T-cell (primary cell): ENCODE measurements at regions not wholly inside any gene's neighbourhood (a gene's known extent, or its start where the extent isn't known, plus 50 kb on each side); places are given as distances from the start of the nearest gene placed in this dataset.

Experiments
- ATAC-seq, 4 experiments: fragments of 200-7000 bp in 3 of 4; fragments of 150-1000 bp in 1 of 4; cut with Tn5 transposase; replicated peaks in 1 of 4; 1 replicate in 3 of 4; 2 replicates in 1 of 4; pipeline ENCODE4 v1.10.0; 2021; ENCODE audit warnings: moderate library complexity in 3 of 4, mild to moderate bottlenecking in 2 of 4, moderate number of reproducible peaks in 1 of 4
- CTCF ChIA-PET, 2 donors: fragments of 300-600 bp; sonication (Branson Sonifier 250); formaldehyde crosslinking; loops; one replicate each; lab custom pipeline; 2022; ENCODE audit warnings: antibody characterized with exemption in 2 of 2; lab: Charles Lee
- POLR2A ChIA-PET, 2 donors: fragments of 300-600 bp; sonication (Branson Sonifier 250); formaldehyde crosslinking; loops; one replicate each; lab custom pipeline; 2022; ENCODE audit warnings: antibody characterized with exemption in 2 of 2; lab: Charles Lee
- DNase-seq, 35 experiments: peaks; one replicate each; pipeline versions ENCODE4 v3.0.0 to v3.0.0-alpha.2; 2013 to 2023
- H3K27ac ChIP-seq: one replicate; pipeline ENCODE4 v1.5.1; 2013; ENCODE audit warnings: low read length
- H3K27me3 ChIP-seq, 2 experiments: replicated peaks in 1 of 2; 1 replicate in 1 of 2; 2 replicates in 1 of 2; pipeline versions ENCODE4 v1.6.1 to v1.7.0; 2013; ENCODE audit warnings: low read length in 1 of 2, mixed read lengths in 1 of 2; ENCODE audit not compliant: control insufficient read depth in 2 of 2, insufficient read depth in 2 of 2; ENCODE audit errors: extremely low read depth in 1 of 2
- H3K36me3 ChIP-seq, 2 donors: 1 replicate in 1 of 2; 2 replicates in 1 of 2; pipeline versions ENCODE4 v1.6.1 to v1.7.0; 2013; ENCODE audit warnings: low read length in 1 of 2; ENCODE audit not compliant: control insufficient read depth in 2 of 2, insufficient read depth in 1 of 2; ENCODE audit errors: extremely low read depth in 1 of 2
- H3K4me1 ChIP-seq, 2 experiments: 1 replicate in 1 of 2; 2 replicates in 1 of 2; pipeline versions ENCODE4 v1.6.1 to v1.7.0; 2013; ENCODE audit warnings: low read length in 2 of 2, mixed read lengths in 1 of 2; ENCODE audit not compliant: insufficient read depth in 2 of 2, control insufficient read depth in 1 of 2; ENCODE audit errors: extremely low read depth in 1 of 2
- H3K4me3 ChIP-seq, 2 donors: 1 replicate in 1 of 2; 2 replicates in 1 of 2; pipeline versions ENCODE4 v1.5.1 to v1.7.0; 2013; ENCODE audit warnings: mild to moderate bottlenecking in 2 of 2, low read length in 1 of 2, moderate library complexity in 1 of 2; ENCODE audit not compliant: control insufficient read depth in 1 of 2; ENCODE audit errors: extremely low read depth in 1 of 2
- H3K9me3 ChIP-seq: 2 replicates; pipeline ENCODE4 v1.7.0; 2013
- H3K27ac Mint-ChIP-seq, 2 donors: one replicate each; pipeline ENCODE4 v1.8.0; 2020 to 2021; ENCODE audit warnings: mild to moderate bottlenecking in 2 of 2, mixed read lengths in 2 of 2
- H3K27me3 Mint-ChIP-seq, 2 donors: one replicate each; pipeline ENCODE4 v1.8.0; 2021 to 2022; ENCODE audit warnings: mixed read lengths in 2 of 2
- H3K36me3 Mint-ChIP-seq: one replicate; pipeline ENCODE4 v1.8.0; 2021; ENCODE audit warnings: mixed read lengths
- H3K4me1 Mint-ChIP-seq, 3 donors: one replicate each; pipeline ENCODE4 v1.8.0; 2020 to 2022; ENCODE audit warnings: mixed read lengths in 3 of 3, mild to moderate bottlenecking in 1 of 3
- H3K4me3 Mint-ChIP-seq, 3 donors: one replicate each; pipeline ENCODE4 v1.8.0; 2020 to 2022; ENCODE audit warnings: mild to moderate bottlenecking in 3 of 3, mixed read lengths in 3 of 3, moderate library complexity in 3 of 3
- H3K9me3 Mint-ChIP-seq, 3 donors: one replicate each; pipeline ENCODE4 v1.8.0; 2020 to 2022; ENCODE audit warnings: mixed read lengths in 3 of 3
- WGBS: methylation state at CpG from one replicate; pipeline ENCODE4 v1.1.5; 2013; ENCODE audit warnings: missing lambda C conversion rate; ENCODE audit not compliant: insufficient coverage; 5-methylcytosine and 5-hydroxymethylcytosine counted together

GRCh38 chr5:93336330-93337110 is 244.5 kb downstream of the NR2F1-AS1 start:
- WGBS = no CpG with 5 or more reads among the region's 3 CpGs
- Mint-ChIP-seq H3K27ac (no peak overlapping the region), H3K4me1 (no peaks in the 10 kb centered on the region), H3K27me3 (no peaks in the 10 kb centered on the region), H3K4me3 (no peak overlapping the region), H3K36me3 (no peaks in the 10 kb centered on the region), H3K9me3 (peaks cover 0 to 7% (median 0%) of the 10 kb centered on the region in 3 donors)
- H3K4me3 ChIP-seq = no peak overlapping the region
- H3K27ac ChIP-seq = no peak overlapping the region
- H3K36me3 ChIP-seq = no peaks in the 10 kb centered on the region
- ChIA-PET CTCF (interaction anchor here in 1 of 2 donors (0.6 kb wide), 1 partner anchor 22 kb away, joined by 3 read pairs; no protein-coding TSS in a partner anchor), POLR2A (no interaction called here)
- DNase-seq (no peak), ATAC-seq (no peak)
- no peaks in the 10 kb centered on the region for H3K27me3 ChIP-seq
- no peaks in the 10 kb centered on the region for H3K4me1 ChIP-seq
- H3K9me3 ChIP-seq = no peaks in the 10 kb centered on the region

- CTCF ChIA-PET = no interaction called here
- Histone ChIP-seq H3K27ac (no peak overlapping the region), H3K4me1 (no peaks in the 10 kb centered on the region), H3K27me3 (no peaks in the 10 kb centered on the region), H3K9me3 (no peaks in the 10 kb centered on the region), H3K4me3 (no peak overlapping the region), H3K36me3 (no peaks in the 10 kb centered on the region)
- Mint-ChIP-seq H3K4me1 (no peaks in the 10 kb centered on the region), H3K9me3 (peaks cover 0 to 6% (median 0%) of the 10 kb centered on the region in 3 donors), H3K27ac (no peak overlapping the region), H3K4me3 (no peak overlapping the region), H3K27me3 (no peaks in the 10 kb centered on the region), H3K36me3 (no peaks in the 10 kb centered on the region)
- DNase-seq = no peak
- ATAC-seq = no peak
- 68% methylated on average over 3 of the region's 3 CpGs for WGBS
- POLR2A ChIA-PET = no interaction called here
These were observed 249.2 kb downstream of the NR2F1-AS1 start for GRCh38 chr5:93331863-93332262.

DNA sequence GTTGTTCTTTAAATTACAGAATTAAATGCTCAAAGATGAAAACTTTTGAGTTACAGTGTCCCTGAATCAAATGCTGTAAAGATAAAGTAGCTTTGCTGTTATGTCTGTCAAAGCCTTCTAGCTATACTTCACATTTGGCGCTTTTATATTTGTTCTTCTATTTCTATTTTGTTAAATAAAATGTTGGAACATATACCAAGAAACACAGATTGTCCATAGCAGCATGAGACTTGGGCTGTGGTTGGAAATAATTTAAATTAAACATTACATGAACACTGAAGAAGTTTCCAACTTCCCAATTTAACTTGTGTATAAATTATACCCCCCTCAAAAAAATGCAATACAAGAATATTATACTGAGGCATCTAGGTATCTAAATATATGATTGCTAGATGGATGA is 249.8 kb downstream of the NR2F1-AS1 start:
- no peaks in the 10 kb centered on the region for H3K4me1 ChIP-seq
- peaks cover 0 to 6% (median 0%) of the 10 kb centered on the region in 3 donors for H3K9me3 Mint-ChIP-seq
- H3K9me3 ChIP-seq = no peaks in the 10 kb centered on the region
- CTCF ChIA-PET = no interaction called here
- ATAC-seq (no peak), DNase-seq (no peak)
- H3K27ac Mint-ChIP-seq = no peak overlapping the region
- H3K27me3 Mint-ChIP-seq = no peaks in the 10 kb centered on the region
- no peak overlapping the region for H3K27ac ChIP-seq
- H3K4me1 Mint-ChIP-seq = no peaks in the 10 kb centered on the region
- H3K36me3 ChIP-seq = no peaks in the 10 kb centered on the region
- no peaks in the 10 kb centered on the region for H3K36me3 Mint-ChIP-seq
- no peak overlapping the region for H3K4me3 ChIP-seq
- H3K4me3 Mint-ChIP-seq = no peak overlapping the region
- no CpG with 5 or more reads among the region's 1 CpG for WGBS
- H3K27me3 ChIP-seq = no peaks in the 10 kb centered on the region
- POLR2A ChIA-PET = no interaction called here

GRCh38 chr5:93330506-93330905 is 250.5 kb downstream of the NR2F1-AS1 start:
- H3K36me3 ChIP-seq = no peaks in the 10 kb centered on the region
- no peak for DNase-seq
- CTCF ChIA-PET = no interaction called here
- no peaks in the 10 kb centered on the region for H3K27me3 Mint-ChIP-seq
- no peaks in the 10 kb centered on the region for H3K9me3 ChIP-seq
- H3K36me3 Mint-ChIP-seq = no peaks in the 10 kb centered on the region
- H3K27ac ChIP-seq = no peak overlapping the region
- no peak overlapping the region for H3K27ac Mint-ChIP-seq
- POLR2A ChIA-PET = no interaction called here
- no peak overlapping the region for H3K4me3 Mint-ChIP-seq
- H3K4me3 ChIP-seq = no peak overlapping the region
- no peaks in the 10 kb centered on the region for H3K4me1 ChIP-seq
- no CpG with 5 or more reads among the region's 2 CpGs for WGBS
- no peaks in the 10 kb centered on the region for H3K4me1 Mint-ChIP-seq
- no peaks in the 10 kb centered on the region for H3K27me3 ChIP-seq
- H3K9me3 Mint-ChIP-seq = peaks cover 0 to 6% (median 0%) of the 10 kb centered on the region in 3 donors
- ATAC-seq = no peak

GRCh38 chr5:93329756-93330155 is 251.3 kb downstream of the NR2F1-AS1 start:
- H3K9me3 ChIP-seq = no peaks in the 10 kb centered on the region
- no peak overlapping the region for H3K27ac Mint-ChIP-seq
- DNase-seq (no peak), ATAC-seq (no peak)
- 100% methylated on average over 1 of the region's 1 CpG for WGBS
- H3K36me3 ChIP-seq = no peaks in the 10 kb centered on the region
- no peaks in the 10 kb centered on the region for H3K27me3 Mint-ChIP-seq
- H3K4me1 ChIP-seq = no peaks in the 10 kb centered on the region
- H3K27ac ChIP-seq = no peak overlapping the region
- no peaks in the 10 kb centered on the region for H3K27me3 ChIP-seq
- H3K4me3 ChIP-seq = no peak overlapping the region
- POLR2A ChIA-PET = no interaction called here
- CTCF ChIA-PET = no interaction called here
- no peaks in the 10 kb centered on the region for H3K36me3 Mint-ChIP-seq
- H3K4me3 Mint-ChIP-seq = no peak overlapping the region
- H3K4me1 Mint-ChIP-seq = no peaks in the 10 kb centered on the region
- peaks cover 0 to 6% (median 0%) of the 10 kb centered on the region in 3 donors for H3K9me3 Mint-ChIP-seq

GRCh38 chr5:93328833-93329232 is 252.2 kb downstream of the NR2F1-AS1 start:
- H3K4me3 ChIP-seq = no peak overlapping the region
- ATAC-seq = no peak
- ChIA-PET CTCF (no interaction called here), POLR2A (no interaction called here)
- H3K36me3 ChIP-seq = no peaks in the 10 kb centered on the region
- H3K9me3 ChIP-seq = no peaks in the 10 kb centered on the region
- WGBS = no CpG with 5 or more reads among the region's 1 CpG
- DNase-seq = no peak
- no peak overlapping the region for H3K4me3 Mint-ChIP-seq
- H3K36me3 Mint-ChIP-seq = no peaks in the 10 kb centered on the region
- H3K4me1 ChIP-seq = no peaks in the 10 kb centered on the region
- no peaks in the 10 kb centered on the region for H3K27me3 Mint-ChIP-seq
- H3K27me3 ChIP-seq = no peaks in the 10 kb centered on the region
- H3K4me1 Mint-ChIP-seq = no peaks in the 10 kb centered on the region
- peaks cover 0 to 6% (median 0%) of the 10 kb centered on the region in 3 donors for H3K9me3 Mint-ChIP-seq
- H3K27ac ChIP-seq = no peak overlapping the region
- no peak overlapping the region for H3K27ac Mint-ChIP-seq
